Panc1 (cell line): ENCODE measurements at regions not wholly inside any gene's neighbourhood (a gene's known extent, or its start where the extent isn't known, plus 50 kb on each side); places are given as distances from the start of the nearest gene placed in this dataset.

Source experiments
- ATAC-seq: fragments of 200-7000 bp; cut with Tn5 transposase; 2 replicates; pipeline ENCODE4 v1.9.1; 2020; ENCODE audit warnings: mild to moderate bottlenecking, moderate library complexity
- BruUV-seq: library from RNA; stranded (reverse); fragments of 400-500 nt; replicated peaks from 2 replicates; lab custom pipeline; 2021; lab: Mats Ljungman, UMichigan
- CTCF ChIA-PET: fragments of 300-600 bp; sonication (Branson Sonifier 250); formaldehyde crosslinking; loops from one replicate; lab custom pipeline; 2022; ENCODE audit warnings: antibody characterized with exemption; lab: Charles Lee
- POLR2A ChIA-PET: fragments of 300-600 bp; sonication (Branson Sonifier 250); formaldehyde crosslinking; loops from one replicate; lab custom pipeline; 2022; ENCODE audit warnings: antibody characterized with exemption; lab: Charles Lee
- DNase-seq: peaks from one replicate; pipeline ENCODE4 v3.0.0-alpha.2; 2010; ENCODE audit warnings: low read depth, low spot score
- H3K27ac ChIP-seq: 2 replicates; pipeline ENCODE4 v1.5.1; 2011; ENCODE audit warnings: mild to moderate bottlenecking, low read length, inconsistent platforms
- H3K27me3 ChIP-seq: fragments of 200-500 bp; sonication (Bioruptor generic); 2 replicates; pipeline ENCODE4 v1.6.0; 2014; ENCODE audit warnings: low read length, inconsistent platforms; ENCODE audit not compliant: control insufficient read depth, insufficient read depth
- H3K36me3 ChIP-seq: fragments of 200-500 bp; sonication (Bioruptor generic); 2 replicates; pipeline ENCODE4 v1.5.1; 2014; ENCODE audit warnings: inconsistent platforms, mild to moderate bottlenecking, low read length, moderate library complexity; ENCODE audit not compliant: control insufficient read depth, insufficient read depth
- H3K4me1 ChIP-seq: 2 replicates; pipeline ENCODE4 v1.5.1; 2011; ENCODE audit warnings: inconsistent platforms, mild to moderate bottlenecking, low read length, moderate library complexity; ENCODE audit not compliant: control insufficient read depth, insufficient read depth
- H3K4me3 ChIP-seq, 2 experiments: 2 replicates each; pipeline ENCODE4 v1.5.1; 2011 to 2012; ENCODE audit warnings: low read depth in 2 of 2, low read length in 2 of 2, mild to moderate bottlenecking in 2 of 2, inconsistent platforms in 1 of 2, moderate library complexity in 1 of 2
- H3K9me3 ChIP-seq: fragments of 200-500 bp; sonication (Bioruptor generic); 2 replicates; pipeline ENCODE4 v1.5.1; 2014; ENCODE audit warnings: low read depth, mild to moderate bottlenecking, inconsistent platforms, low read length, moderate library complexity; ENCODE audit not compliant: control insufficient read depth, insufficient read depth
- POLR2AphosphoS5 ChIP-seq: IDR thresholded peaks from 2 replicates; pipeline ENCODE4 v1.6.1; 2012; ENCODE audit warnings: mild to moderate bottlenecking, low read depth, low read length, moderate library complexity
- REST ChIP-seq, 2 experiments: IDR thresholded peaks; 2 replicates each; pipeline ENCODE4 v1.6.1; 2011 to 2012; ENCODE audit warnings: low read depth in 2 of 2, control low read depth in 1 of 2, low read length in 1 of 2, mild to moderate bottlenecking in 1 of 2, moderate library complexity in 1 of 2; ENCODE audit not compliant: insufficient read depth in 1 of 2
- SIN3A ChIP-seq: IDR thresholded peaks from 2 replicates; pipeline ENCODE4 v1.6.1; 2012; ENCODE audit warnings: low read depth, mild to moderate bottlenecking, low read length, moderate library complexity, borderline replicate concordance; ENCODE audit not compliant: insufficient read depth
- TCF7L2 ChIP-seq: IDR thresholded peaks from 2 replicates; pipeline ENCODE4 v1.6.1; 2011; ENCODE audit warnings: mild to moderate bottlenecking, low read depth, low read length, inconsistent platforms
- in situ Hi-C: cut with HindIII; loops from 2 replicates; pipeline ENCODE4 v1.10.0; 2016; ENCODE audit warnings: low sequenced_read_pairs, low pct_unique_long_range_greater_than_20kb
- intact Hi-C: fragments of 100-400 bp; cut with micrococcal nuclease; formaldehyde crosslinking; loops from one replicate; pipeline ENCODE4 v1.10.0; 2022; ENCODE audit not compliant: unreplicated experiment
- TF ChIP-seq, protein P1 (sequence below): fragments of 450-650 bp; IDR thresholded peaks from 2 replicates; pipeline ENCODE4 v1.5.1; 2017; ENCODE audit warnings: mild to moderate bottlenecking

- CTCF ChIA-PET, result no interaction called here
- Histone ChIP-seq H3K36me3 (no peaks in the 10 kb centered on the region), H3K27me3 (no peaks in the 10 kb centered on the region), H3K9me3 (no peaks in the 10 kb centered on the region), H3K4me3 (no peak overlapping the region), H3K27ac (no peak overlapping the region), H3K4me1 (no peaks in the 10 kb centered on the region)
- no TSS peak for BruUV-seq
- POLR2A ChIA-PET, result no interaction called here
- ATAC-seq (no peak), DNase-seq (no peak)
- TF ChIP-seq TCF7L2 (no peak), SIN3A (no peak), POLR2AphosphoS5 (no peak), REST (IDR thresholded peaks at IDR 0.05; ENCODE audit: insufficient read depth in 1 of 2, low read depth in 2 of 2, low read length in 1 of 2) (no peak)
- TF ChIP-seq, protein P1, sequence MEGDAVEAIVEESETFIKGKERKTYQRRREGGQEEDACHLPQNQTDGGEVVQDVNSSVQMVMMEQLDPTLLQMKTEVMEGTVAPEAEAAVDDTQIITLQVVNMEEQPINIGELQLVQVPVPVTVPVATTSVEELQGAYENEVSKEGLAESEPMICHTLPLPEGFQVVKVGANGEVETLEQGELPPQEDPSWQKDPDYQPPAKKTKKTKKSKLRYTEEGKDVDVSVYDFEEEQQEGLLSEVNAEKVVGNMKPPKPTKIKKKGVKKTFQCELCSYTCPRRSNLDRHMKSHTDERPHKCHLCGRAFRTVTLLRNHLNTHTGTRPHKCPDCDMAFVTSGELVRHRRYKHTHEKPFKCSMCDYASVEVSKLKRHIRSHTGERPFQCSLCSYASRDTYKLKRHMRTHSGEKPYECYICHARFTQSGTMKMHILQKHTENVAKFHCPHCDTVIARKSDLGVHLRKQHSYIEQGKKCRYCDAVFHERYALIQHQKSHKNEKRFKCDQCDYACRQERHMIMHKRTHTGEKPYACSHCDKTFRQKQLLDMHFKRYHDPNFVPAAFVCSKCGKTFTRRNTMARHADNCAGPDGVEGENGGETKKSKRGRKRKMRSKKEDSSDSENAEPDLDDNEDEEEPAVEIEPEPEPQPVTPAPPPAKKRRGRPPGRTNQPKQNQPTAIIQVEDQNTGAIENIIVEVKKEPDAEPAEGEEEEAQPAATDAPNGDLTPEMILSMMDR, result no peak
- in situ Hi-C loops (no loop called here), intact Hi-C loops (no loop called here)
Measured at GRCh38 chr5:8350644-8351339, 481.8 kb downstream of the MTRR start.

GRCh38 chr5:8355981-8356380, 487.0 kb downstream of the MTRR start:
- no peaks in the 10 kb centered on the region for H3K9me3 ChIP-seq
- ChIA-PET CTCF (no interaction called here), POLR2A (no interaction called here)
- ATAC-seq, result no peak
- intact Hi-C loops, result no loop called here
- in situ Hi-C loops, result no loop called here
- H3K4me1 ChIP-seq, result no peaks in the 10 kb centered on the region
- no peaks in the 10 kb centered on the region for H3K27me3 ChIP-seq
- BruUV-seq, result no TSS peak
- H3K4me3 ChIP-seq, result no peak overlapping the region
- DNase-seq, result no peak
- H3K36me3 ChIP-seq, result no peaks in the 10 kb centered on the region
- no peak overlapping the region for H3K27ac ChIP-seq
- TF ChIP-seq REST (IDR thresholded peaks at IDR 0.05; ENCODE audit: insufficient read depth in 1 of 2, low read depth in 2 of 2, low read length in 1 of 2) (no peak), TCF7L2 (no peak), POLR2AphosphoS5 (no peak), SIN3A (no peak)
- TF ChIP-seq, protein P1, result no peak
